ENCODE measurements at regions not wholly inside any gene's neighbourhood (a gene's known extent, or its start where the extent isn't known, plus 50 kb on each side); places are given as distances from the start of the nearest gene placed in this dataset.

DNA sequence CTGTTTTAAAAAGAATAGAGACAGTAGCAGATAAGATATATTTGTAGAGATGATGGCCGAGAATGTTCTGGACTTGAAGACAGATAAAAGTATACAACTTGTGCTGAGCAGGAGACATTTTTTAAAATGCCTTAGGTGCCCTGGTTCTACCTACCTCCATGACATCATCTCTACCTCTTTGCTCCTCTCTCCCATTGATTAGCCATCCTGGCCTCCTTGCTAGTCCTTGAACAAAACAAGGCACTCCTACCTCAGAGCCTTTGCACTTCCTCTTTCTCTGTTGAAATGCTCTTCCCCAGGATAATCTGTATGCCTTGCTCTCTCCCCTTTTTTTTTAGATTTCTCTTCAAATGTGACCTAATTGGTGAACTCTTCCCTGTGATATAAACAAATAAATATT, 92.6 kb upstream of the MAGI3 start:
- Histone ChIP-seq H3K27me3 (ENCODE audit: control insufficient read depth in 4 of 4, insufficient read depth in 4 of 4, low read length in 3 of 4) (no peaks in the 10 kb centered on the region), H3K36me3 (ENCODE audit: control insufficient read depth in 4 of 4, insufficient read depth in 3 of 4, low read depth in 1 of 4, low read length in 3 of 4) (no peaks in the 10 kb centered on the region), H3K9ac (ENCODE audit: low read depth in 1 of 2, low read length in 2 of 2) (no peak overlapping the region), H3K9me3 (ENCODE audit: control insufficient read depth in 4 of 4, low read length in 3 of 4) (no peaks in the 10 kb centered on the region), H3K4me1 (ENCODE audit: control insufficient read depth in 4 of 4, insufficient read depth in 4 of 4, low read length in 3 of 4) (peaks cover 0 to 5% (median 3%) of the 10 kb centered on the region in 4 donors), H3K27ac (ENCODE audit: low read depth in 1 of 2, low read length in 2 of 2) (no peak overlapping the region), H3K4me3 (ENCODE audit: low read depth in 1 of 3, low read length in 3 of 3) (no peak overlapping the region)
- WGBS, result 88% methylated on average over 1 of the region's 1 CpG
- no peak for DNase-seq (ENCODE audit: low spot score)
- TF ChIP-seq, protein P1, sequence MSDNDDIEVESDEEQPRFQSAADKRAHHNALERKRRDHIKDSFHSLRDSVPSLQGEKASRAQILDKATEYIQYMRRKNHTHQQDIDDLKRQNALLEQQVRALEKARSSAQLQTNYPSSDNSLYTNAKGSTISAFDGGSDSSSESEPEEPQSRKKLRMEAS (IDR thresholded peaks at IDR 0.05), result no peak
- TF ChIP-seq, protein P2, sequence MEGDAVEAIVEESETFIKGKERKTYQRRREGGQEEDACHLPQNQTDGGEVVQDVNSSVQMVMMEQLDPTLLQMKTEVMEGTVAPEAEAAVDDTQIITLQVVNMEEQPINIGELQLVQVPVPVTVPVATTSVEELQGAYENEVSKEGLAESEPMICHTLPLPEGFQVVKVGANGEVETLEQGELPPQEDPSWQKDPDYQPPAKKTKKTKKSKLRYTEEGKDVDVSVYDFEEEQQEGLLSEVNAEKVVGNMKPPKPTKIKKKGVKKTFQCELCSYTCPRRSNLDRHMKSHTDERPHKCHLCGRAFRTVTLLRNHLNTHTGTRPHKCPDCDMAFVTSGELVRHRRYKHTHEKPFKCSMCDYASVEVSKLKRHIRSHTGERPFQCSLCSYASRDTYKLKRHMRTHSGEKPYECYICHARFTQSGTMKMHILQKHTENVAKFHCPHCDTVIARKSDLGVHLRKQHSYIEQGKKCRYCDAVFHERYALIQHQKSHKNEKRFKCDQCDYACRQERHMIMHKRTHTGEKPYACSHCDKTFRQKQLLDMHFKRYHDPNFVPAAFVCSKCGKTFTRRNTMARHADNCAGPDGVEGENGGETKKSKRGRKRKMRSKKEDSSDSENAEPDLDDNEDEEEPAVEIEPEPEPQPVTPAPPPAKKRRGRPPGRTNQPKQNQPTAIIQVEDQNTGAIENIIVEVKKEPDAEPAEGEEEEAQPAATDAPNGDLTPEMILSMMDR (IDR thresholded peaks at IDR 0.05; ENCODE audit: low read depth, low read length, missing input control), result no peak

DNA sequence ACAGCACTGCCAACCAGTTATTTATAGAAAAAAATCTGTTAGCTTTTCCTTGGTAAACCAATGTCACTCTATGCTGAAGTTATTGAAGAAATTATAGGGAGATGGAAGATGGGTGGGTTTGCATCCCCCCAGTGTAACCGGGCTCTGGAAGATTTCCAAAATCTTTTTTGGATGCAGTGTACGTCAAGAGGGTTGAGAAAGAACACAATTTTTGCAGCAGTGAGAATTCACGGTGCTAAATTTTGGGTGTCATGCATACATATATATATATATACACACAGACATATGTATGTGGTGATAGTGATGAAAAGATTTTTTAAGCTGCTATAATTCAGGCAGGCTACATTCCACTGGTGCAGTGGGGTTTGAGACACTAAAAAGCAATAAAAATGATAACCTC, 91.4 kb upstream of the MAGI3 start:
- Histone ChIP-seq H3K9me3 (ENCODE audit: control insufficient read depth in 4 of 4, low read length in 3 of 4) (no peaks in the 10 kb centered on the region), H3K9ac (ENCODE audit: low read depth in 1 of 2, low read length in 2 of 2) (no peak overlapping the region), H3K27me3 (ENCODE audit: control insufficient read depth in 4 of 4, insufficient read depth in 4 of 4, low read length in 3 of 4) (no peaks in the 10 kb centered on the region), H3K4me1 (ENCODE audit: control insufficient read depth in 4 of 4, insufficient read depth in 4 of 4, low read length in 3 of 4) (no peaks in the 10 kb centered on the region), H3K36me3 (ENCODE audit: control insufficient read depth in 4 of 4, insufficient read depth in 3 of 4, low read depth in 1 of 4, low read length in 3 of 4) (no peaks in the 10 kb centered on the region), H3K4me3 (ENCODE audit: low read depth in 1 of 3, low read length in 3 of 3) (no peak overlapping the region), H3K27ac (ENCODE audit: low read depth in 1 of 2, low read length in 2 of 2) (no peak overlapping the region)
- DNase-seq (ENCODE audit: low spot score), result no peak
- 83% methylated on average over 3 of the region's 3 CpGs for WGBS
- TF ChIP-seq EGR1 (IDR thresholded peaks at IDR 0.05; ENCODE audit: low read depth in 2 of 2) (no peak), FOXA1 (IDR thresholded peaks at IDR 0.05) (no peak), YY1 (IDR thresholded peaks at IDR 0.05) (no peak), SP1 (IDR thresholded peaks at IDR 0.05) (no peak), GABPA (IDR thresholded peaks at IDR 0.05 in 1 of 2, conservative IDR thresholded peaks at IDR 0.05 in 1 of 2) (no peak), RXRA (IDR thresholded peaks at IDR 0.05) (no peak), NR2F2 (IDR thresholded peaks at IDR 0.05) (no peak), JUND (IDR thresholded peaks at IDR 0.05) (no peak), RAD21 (IDR thresholded peaks at IDR 0.05) (no peak), TAF1 (conservative IDR thresholded peaks at IDR 0.05) (no peak), HNF4G (IDR thresholded peaks at IDR 0.05) (no peak), FOXA2 (IDR thresholded peaks at IDR 0.05) (no peak), HNF4A (conservative IDR thresholded peaks at IDR 0.05) (no peak)
- TF ChIP-seq, protein P3, sequence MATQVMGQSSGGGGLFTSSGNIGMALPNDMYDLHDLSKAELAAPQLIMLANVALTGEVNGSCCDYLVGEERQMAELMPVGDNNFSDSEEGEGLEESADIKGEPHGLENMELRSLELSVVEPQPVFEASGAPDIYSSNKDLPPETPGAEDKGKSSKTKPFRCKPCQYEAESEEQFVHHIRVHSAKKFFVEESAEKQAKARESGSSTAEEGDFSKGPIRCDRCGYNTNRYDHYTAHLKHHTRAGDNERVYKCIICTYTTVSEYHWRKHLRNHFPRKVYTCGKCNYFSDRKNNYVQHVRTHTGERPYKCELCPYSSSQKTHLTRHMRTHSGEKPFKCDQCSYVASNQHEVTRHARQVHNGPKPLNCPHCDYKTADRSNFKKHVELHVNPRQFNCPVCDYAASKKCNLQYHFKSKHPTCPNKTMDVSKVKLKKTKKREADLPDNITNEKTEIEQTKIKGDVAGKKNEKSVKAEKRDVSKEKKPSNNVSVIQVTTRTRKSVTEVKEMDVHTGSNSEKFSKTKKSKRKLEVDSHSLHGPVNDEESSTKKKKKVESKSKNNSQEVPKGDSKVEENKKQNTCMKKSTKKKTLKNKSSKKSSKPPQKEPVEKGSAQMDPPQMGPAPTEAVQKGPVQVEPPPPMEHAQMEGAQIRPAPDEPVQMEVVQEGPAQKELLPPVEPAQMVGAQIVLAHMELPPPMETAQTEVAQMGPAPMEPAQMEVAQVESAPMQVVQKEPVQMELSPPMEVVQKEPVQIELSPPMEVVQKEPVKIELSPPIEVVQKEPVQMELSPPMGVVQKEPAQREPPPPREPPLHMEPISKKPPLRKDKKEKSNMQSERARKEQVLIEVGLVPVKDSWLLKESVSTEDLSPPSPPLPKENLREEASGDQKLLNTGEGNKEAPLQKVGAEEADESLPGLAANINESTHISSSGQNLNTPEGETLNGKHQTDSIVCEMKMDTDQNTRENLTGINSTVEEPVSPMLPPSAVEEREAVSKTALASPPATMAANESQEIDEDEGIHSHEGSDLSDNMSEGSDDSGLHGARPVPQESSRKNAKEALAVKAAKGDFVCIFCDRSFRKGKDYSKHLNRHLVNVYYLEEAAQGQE (IDR thresholded peaks at IDR 0.05), result no peak
- TF ChIP-seq, protein P2 (IDR thresholded peaks at IDR 0.05; ENCODE audit: low read depth, low read length, missing input control), result no peak
- TF ChIP-seq, protein P4, sequence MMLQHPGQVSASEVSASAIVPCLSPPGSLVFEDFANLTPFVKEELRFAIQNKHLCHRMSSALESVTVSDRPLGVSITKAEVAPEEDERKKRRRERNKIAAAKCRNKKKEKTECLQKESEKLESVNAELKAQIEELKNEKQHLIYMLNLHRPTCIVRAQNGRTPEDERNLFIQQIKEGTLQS (IDR thresholded peaks at IDR 0.05), result no peak
- TF ChIP-seq, protein P1 (IDR thresholded peaks at IDR 0.05), result no peak
- TF ChIP-seq, protein P5, sequence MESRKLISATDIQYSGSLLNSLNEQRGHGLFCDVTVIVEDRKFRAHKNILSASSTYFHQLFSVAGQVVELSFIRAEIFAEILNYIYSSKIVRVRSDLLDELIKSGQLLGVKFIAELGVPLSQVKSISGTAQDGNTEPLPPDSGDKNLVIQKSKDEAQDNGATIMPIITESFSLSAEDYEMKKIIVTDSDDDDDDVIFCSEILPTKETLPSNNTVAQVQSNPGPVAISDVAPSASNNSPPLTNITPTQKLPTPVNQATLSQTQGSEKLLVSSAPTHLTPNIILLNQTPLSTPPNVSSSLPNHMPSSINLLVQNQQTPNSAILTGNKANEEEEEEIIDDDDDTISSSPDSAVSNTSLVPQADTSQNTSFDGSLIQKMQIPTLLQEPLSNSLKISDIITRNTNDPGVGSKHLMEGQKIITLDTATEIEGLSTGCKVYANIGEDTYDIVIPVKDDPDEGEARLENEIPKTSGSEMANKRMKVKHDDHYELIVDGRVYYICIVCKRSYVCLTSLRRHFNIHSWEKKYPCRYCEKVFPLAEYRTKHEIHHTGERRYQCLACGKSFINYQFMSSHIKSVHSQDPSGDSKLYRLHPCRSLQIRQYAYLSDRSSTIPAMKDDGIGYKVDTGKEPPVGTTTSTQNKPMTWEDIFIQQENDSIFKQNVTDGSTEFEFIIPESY (IDR thresholded peaks at IDR 0.05), result no peak
